Endothelial cell of umbilical vein (primary cell): ENCODE measurements at regions not wholly inside any gene's neighbourhood (a gene's known extent, or its start where the extent isn't known, plus 50 kb on each side); places are given as distances from the start of the nearest gene placed in this dataset.

ENCODE experiments used
- BruUV-seq: library from RNA; stranded (reverse); fragments of 400-500 nt; replicated peaks from 2 replicates; lab custom pipeline; 2021; lab: Mats Ljungman, UMichigan
- CTCF ChIA-PET: fragments of 300-600, 350-600 bp; sonication (Branson Sonifier 250); formaldehyde crosslinking; loops from one replicate; lab custom pipeline; 2021; ENCODE audit warnings: antibody characterized with exemption, inconsistent platforms; lab: Charles Lee
- POLR2A ChIA-PET: fragments of 300-600, 350-600 bp; sonication (Branson Sonifier 250); formaldehyde crosslinking; loops from one replicate; lab custom pipeline; 2021; ENCODE audit warnings: antibody characterized with exemption, inconsistent platforms; lab: Charles Lee
- DNase-seq: peaks from one replicate; pipeline ENCODE4 v3.0.0-alpha.2; 2011; ENCODE audit warnings: low read depth, low spot score
- FAIRE-seq: peaks from 2 replicates; lab custom pipeline; 2011; peaks lifted over from hg19 to GRCh38; lab: Jason Lieb, UNC
- H2AFZ ChIP-seq: 2 replicates; pipeline ENCODE4 v1.6.0; 2012; ENCODE audit warnings: low read depth, low read length, control low read depth, inconsistent platforms
- H3K27ac ChIP-seq: 2 replicates; pipeline ENCODE4 v1.5.1; 2011; ENCODE audit warnings: low read depth, mild to moderate bottlenecking, control low read depth, low read length, moderate library complexity; ENCODE audit not compliant: insufficient read depth
- H3K27me3 ChIP-seq, 2 experiments: 2 replicates each; pipeline versions ENCODE4 v1.6.0 to v1.6.1; 2011; ENCODE audit warnings: low read length in 2 of 2, mixed read lengths in 1 of 2; ENCODE audit not compliant: control insufficient read depth in 2 of 2, insufficient read depth in 2 of 2
- H3K36me3 ChIP-seq, 2 experiments: 2 replicates in 1 of 2; 3 replicates in 1 of 2; pipeline ENCODE4 v1.5.1; 2011; ENCODE audit warnings: low read length in 2 of 2, mild to moderate bottlenecking in 1 of 2, moderate library complexity in 1 of 2; ENCODE audit not compliant: control insufficient read depth in 2 of 2, insufficient read depth in 2 of 2; ENCODE audit errors: extremely low read depth in 1 of 2
- H3K4me1 ChIP-seq: 3 replicates; pipeline ENCODE4 v1.5.1; 2011; ENCODE audit warnings: mild to moderate bottlenecking, low read length; ENCODE audit not compliant: control insufficient read depth, insufficient read depth; ENCODE audit errors: extremely low read depth
- H3K4me2 ChIP-seq: 2 replicates; pipeline ENCODE4 v1.6.1; 2011; ENCODE audit warnings: low read length, control low read depth, mixed read lengths; ENCODE audit not compliant: insufficient read depth
- H3K4me3 ChIP-seq, 3 experiments: fragments of 200-600 bp in 1 of 3; sonication (generic), shearing (Covaris generic) in 1 of 3; replicated peaks in 1 of 3; 2 replicates each; pipeline ENCODE4 v1.5.1; 2011 to 2016; ENCODE audit warnings: control low read depth in 3 of 3, low read length in 3 of 3, mild to moderate bottlenecking in 2 of 3, inconsistent platforms in 1 of 3, low read depth in 1 of 3, moderate library complexity in 1 of 3; ENCODE audit not compliant: insufficient read depth in 1 of 3
- H3K79me2 ChIP-seq: 2 replicates; pipeline ENCODE4 v1.6.0; 2012; ENCODE audit warnings: low read length, inconsistent platforms; ENCODE audit not compliant: control insufficient read depth, insufficient read depth
- H3K9ac ChIP-seq: replicated peaks from 2 replicates; pipeline ENCODE3; 2011; ENCODE audit warnings: low read length, control low read depth; ENCODE audit not compliant: insufficient read depth; ENCODE audit errors: extremely low read depth
- H3K9me1 ChIP-seq: replicated peaks from 3 replicates; pipeline ENCODE4 v1.6.0; 2011; ENCODE audit warnings: mild to moderate bottlenecking, low read length; ENCODE audit not compliant: control insufficient read depth, insufficient read depth; ENCODE audit errors: extremely low read depth
- H3K9me3 ChIP-seq: replicated peaks from 2 replicates; pipeline ENCODE4 v1.5.1; 2012; ENCODE audit warnings: low read length, inconsistent platforms; ENCODE audit not compliant: control insufficient read depth, insufficient read depth
- H4K20me1 ChIP-seq: replicated peaks from 2 replicates; pipeline ENCODE3; 2011; ENCODE audit warnings: mild to moderate bottlenecking, low read length; ENCODE audit not compliant: control insufficient read depth, insufficient read depth; ENCODE audit errors: extremely low read depth
- EZH2 ChIP-seq: IDR thresholded peaks from 2 replicates; pipeline ENCODE4 v1.6.1; 2012; ENCODE audit warnings: borderline replicate concordance, low read depth, mild to moderate bottlenecking, moderate library complexity, low read length, inconsistent platforms; ENCODE audit not compliant: severe bottlenecking
- FOS ChIP-seq: IDR thresholded peaks from 2 replicates; pipeline ENCODE4 v1.6.1; 2011; ENCODE audit warnings: mild to moderate bottlenecking, low read length, moderate library complexity, borderline replicate concordance; ENCODE audit not compliant: insufficient read depth
- GATA2 ChIP-seq: IDR thresholded peaks from 2 replicates; pipeline ENCODE4 v1.7.0; 2011; ENCODE audit warnings: low read depth, mild to moderate bottlenecking, moderate library complexity, mixed read lengths, low read length; ENCODE audit not compliant: insufficient read length, insufficient read depth
- JUN ChIP-seq: IDR thresholded peaks from 2 replicates; pipeline ENCODE4 v1.6.1; 2011; ENCODE audit warnings: borderline replicate concordance, low read depth; ENCODE audit not compliant: insufficient read length, insufficient read depth
- MYC ChIP-seq: IDR thresholded peaks from one replicate; pipeline ENCODE4 v1.6.1; 2011; ENCODE audit warnings: mild to moderate bottlenecking, low read depth, low read length
- POLR2A ChIP-seq: IDR thresholded peaks from 2 replicates; pipeline ENCODE4 v1.6.1; 2012; ENCODE audit warnings: low read depth, mild to moderate bottlenecking, control low read depth, low read length
- POLR2AphosphoS5 ChIP-seq: IDR thresholded peaks from 2 replicates; pipeline ENCODE4 v1.6.1; 2012; ENCODE audit warnings: low read depth, mild to moderate bottlenecking, control low read depth, low read length, moderate library complexity; ENCODE audit not compliant: insufficient read depth
- dilution Hi-C: fragments of 300-500 bp; cut with MboI; formaldehyde crosslinking; loops from one replicate; pipeline ENCODE4 v1.15.0; 2019; ENCODE audit warnings: low sequenced_read_pairs; ENCODE audit not compliant: extremely low pct_ligation_motif_present
- intact Hi-C: fragments of 100-400 bp; cut with micrococcal nuclease; formaldehyde crosslinking; loops from one replicate; pipeline ENCODE4 v1.10.0; 2022
- TF ChIP-seq, protein P1 (sequence below), 2 donors: IDR thresholded peaks; 1 replicate in 1 of 2; 2 replicates in 1 of 2; pipeline ENCODE4 v1.5.1; 2011; ENCODE audit warnings: low read length in 2 of 2, mild to moderate bottlenecking in 2 of 2, moderate library complexity in 2 of 2, control low read depth in 1 of 2, inconsistent platforms in 1 of 2, low read depth in 1 of 2; ENCODE audit not compliant: insufficient read depth in 1 of 2; ENCODE audit errors: extremely low read depth in 1 of 2
- TF ChIP-seq, protein P2 (sequence below): IDR thresholded peaks from 2 replicates; pipeline ENCODE4 v1.6.1; 2011; ENCODE audit not compliant: insufficient read depth, insufficient read length

DNA sequence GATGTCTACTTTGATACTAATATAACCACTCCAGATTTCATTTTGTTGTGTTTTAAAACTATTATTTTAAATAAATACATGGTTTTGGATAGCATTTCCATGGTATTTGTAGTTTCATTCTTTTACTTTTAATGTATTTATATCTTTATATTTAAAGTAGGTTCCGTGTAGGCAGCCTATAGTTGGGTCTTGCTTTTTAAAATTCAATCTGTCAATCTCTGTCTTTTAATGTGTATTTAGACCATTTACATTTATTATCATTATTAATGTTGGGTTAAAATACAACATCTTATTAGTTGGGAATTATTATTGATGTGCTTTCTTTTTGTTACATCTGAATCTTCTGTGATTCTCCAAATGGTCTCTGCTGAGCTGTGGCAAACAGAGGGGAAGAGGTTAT lies 412.1 kb downstream of the NPIPA7 start:
- Histone ChIP-seq H3K9me3 (peaks cover 8% of the 10 kb centered on the region), H4K20me1 (no peaks in the 10 kb centered on the region), H3K4me2 (no peak overlapping the region), H3K4me1 (no peaks in the 10 kb centered on the region), H3K9ac (no peak overlapping the region), H3K79me2 (no peaks in the 10 kb centered on the region), H2AFZ (no peak overlapping the region), H3K9me1 (no peaks in the 10 kb centered on the region), H3K4me3 (no peak overlapping the region), H3K36me3 (no peaks in the 10 kb centered on the region), H3K27ac (no peak overlapping the region), H3K27me3 (no peaks in the 10 kb centered on the region)
- intact Hi-C loops, result no loop called here
- dilution Hi-C loops, result no loop called here
- TF ChIP-seq JUN, result no peak
- TF ChIP-seq POLR2AphosphoS5, result no peak
- no peak for TF ChIP-seq MYC
- no peak for TF ChIP-seq EZH2
- TF ChIP-seq POLR2A, result no peak
- TF ChIP-seq, protein P1, sequence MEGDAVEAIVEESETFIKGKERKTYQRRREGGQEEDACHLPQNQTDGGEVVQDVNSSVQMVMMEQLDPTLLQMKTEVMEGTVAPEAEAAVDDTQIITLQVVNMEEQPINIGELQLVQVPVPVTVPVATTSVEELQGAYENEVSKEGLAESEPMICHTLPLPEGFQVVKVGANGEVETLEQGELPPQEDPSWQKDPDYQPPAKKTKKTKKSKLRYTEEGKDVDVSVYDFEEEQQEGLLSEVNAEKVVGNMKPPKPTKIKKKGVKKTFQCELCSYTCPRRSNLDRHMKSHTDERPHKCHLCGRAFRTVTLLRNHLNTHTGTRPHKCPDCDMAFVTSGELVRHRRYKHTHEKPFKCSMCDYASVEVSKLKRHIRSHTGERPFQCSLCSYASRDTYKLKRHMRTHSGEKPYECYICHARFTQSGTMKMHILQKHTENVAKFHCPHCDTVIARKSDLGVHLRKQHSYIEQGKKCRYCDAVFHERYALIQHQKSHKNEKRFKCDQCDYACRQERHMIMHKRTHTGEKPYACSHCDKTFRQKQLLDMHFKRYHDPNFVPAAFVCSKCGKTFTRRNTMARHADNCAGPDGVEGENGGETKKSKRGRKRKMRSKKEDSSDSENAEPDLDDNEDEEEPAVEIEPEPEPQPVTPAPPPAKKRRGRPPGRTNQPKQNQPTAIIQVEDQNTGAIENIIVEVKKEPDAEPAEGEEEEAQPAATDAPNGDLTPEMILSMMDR (IDR thresholded peaks at IDR 0.05; ENCODE audit: extremely low read depth in 1 of 2, insufficient read depth in 1 of 2, low read depth in 1 of 2, low read length in 2 of 2), result no peak
- TF ChIP-seq, protein P2, sequence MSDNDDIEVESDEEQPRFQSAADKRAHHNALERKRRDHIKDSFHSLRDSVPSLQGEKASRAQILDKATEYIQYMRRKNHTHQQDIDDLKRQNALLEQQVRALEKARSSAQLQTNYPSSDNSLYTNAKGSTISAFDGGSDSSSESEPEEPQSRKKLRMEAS, result no peak
- no peak for TF ChIP-seq FOS
- no peak for TF ChIP-seq GATA2
- FAIRE-seq (no peak), DNase-seq (no peak)
- POLR2A ChIA-PET, result no interaction called here
- CTCF ChIA-PET, result no interaction called here
- BruUV-seq, result no TSS peak
